GM19238 (cell line): ENCODE measurements at regions not wholly inside any gene's neighbourhood (a gene's known extent, or its start where the extent isn't known, plus 50 kb on each side); places are given as distances from the start of the nearest gene placed in this dataset.

Experiments
- DNase-seq: peaks from one replicate; pipeline ENCODE4 v3.0.0; 2011; ENCODE audit warnings: low spot score; ENCODE audit not compliant: insufficient read length

- DNase-seq, result no peak
Measured at GRCh38 chr2:180662521-180662920, 317.9 kb upstream of the UBE2E3 start.

- no peak for DNase-seq
Measured at GRCh38 chr2:180661686-180662030, 318.7 kb upstream of the UBE2E3 start.

- no peak for DNase-seq
Measured at GRCh38 chr2:180660881-180661685, 319.3 kb upstream of the UBE2E3 start.

GRCh38 chr2:180660207-180660606 lies 320.2 kb upstream of the UBE2E3 start:
- no peak for DNase-seq

- DNase-seq, result no peak
Measured at GRCh38 chr2:180657054-180657453, 323.4 kb upstream of the UBE2E3 start.

- DNase-seq, result no peak
Measured at GRCh38 chr2:180656455-180656847, 324.0 kb upstream of the UBE2E3 start.

- DNase-seq, result no peak
Measured at GRCh38 chr2:180655842-180656454, 324.5 kb upstream of the UBE2E3 start.

- no peak for DNase-seq
Measured at GRCh38 chr2:180655393-180655792, 325.0 kb upstream of the UBE2E3 start.

GRCh38 chr2:180653481-180653880 lies 326.9 kb upstream of the UBE2E3 start:
- DNase-seq, result no peak

GRCh38 chr2:180652794-180653193 lies 327.6 kb upstream of the UBE2E3 start:
- no peak for DNase-seq

GRCh38 chr2:180651596-180651995 lies 328.8 kb upstream of the UBE2E3 start:
- DNase-seq, result no peak

- DNase-seq, result no peak
Measured at GRCh38 chr2:180647621-180648020, 332.8 kb upstream of the UBE2E3 start.

GRCh38 chr2:180647221-180647620 lies 333.2 kb upstream of the UBE2E3 start:
- no peak for DNase-seq

- DNase-seq, result no peak
Measured at GRCh38 chr2:180646756-180647155, 333.6 kb upstream of the UBE2E3 start.

GRCh38 chr2:180644709-180645108 lies 335.7 kb upstream of the UBE2E3 start:
- DNase-seq, result no peak

GRCh38 chr2:180630756-180631155 lies 349.6 kb upstream of the UBE2E3 start:
- no peak for DNase-seq

GRCh38 chr2:180625006-180625844 lies 355.2 kb upstream of the UBE2E3 start:
- no peak for DNase-seq

- DNase-seq, result no peak
Measured at GRCh38 chr2:180621941-180622918, 358.2 kb upstream of the UBE2E3 start.

GRCh38 chr2:180621366-180621765 lies 359.0 kb upstream of the UBE2E3 start:
- DNase-seq, result no peak

- no peak for DNase-seq
Measured at GRCh38 chr2:180618570-180618969, 361.8 kb upstream of the UBE2E3 start.

- DNase-seq, result no peak
Measured at GRCh38 chr2:180614776-180615175, 365.6 kb upstream of the UBE2E3 start.
